Hematopoietic multipotent progenitor cell treated with erythropoietin and hydrocortisone succinate and interleukin-3 and kit ligand, for 8 days (in vitro differentiated cells): ENCODE measurements at regions not wholly inside any gene's neighbourhood (a gene's known extent, or its start where the extent isn't known, plus 50 kb on each side); places are given as distances from the start of the nearest gene placed in this dataset.

Source experiments
- DNase-seq: peaks from one replicate; pipeline ENCODE4 v3.0.0-alpha.2; 2015

DNA sequence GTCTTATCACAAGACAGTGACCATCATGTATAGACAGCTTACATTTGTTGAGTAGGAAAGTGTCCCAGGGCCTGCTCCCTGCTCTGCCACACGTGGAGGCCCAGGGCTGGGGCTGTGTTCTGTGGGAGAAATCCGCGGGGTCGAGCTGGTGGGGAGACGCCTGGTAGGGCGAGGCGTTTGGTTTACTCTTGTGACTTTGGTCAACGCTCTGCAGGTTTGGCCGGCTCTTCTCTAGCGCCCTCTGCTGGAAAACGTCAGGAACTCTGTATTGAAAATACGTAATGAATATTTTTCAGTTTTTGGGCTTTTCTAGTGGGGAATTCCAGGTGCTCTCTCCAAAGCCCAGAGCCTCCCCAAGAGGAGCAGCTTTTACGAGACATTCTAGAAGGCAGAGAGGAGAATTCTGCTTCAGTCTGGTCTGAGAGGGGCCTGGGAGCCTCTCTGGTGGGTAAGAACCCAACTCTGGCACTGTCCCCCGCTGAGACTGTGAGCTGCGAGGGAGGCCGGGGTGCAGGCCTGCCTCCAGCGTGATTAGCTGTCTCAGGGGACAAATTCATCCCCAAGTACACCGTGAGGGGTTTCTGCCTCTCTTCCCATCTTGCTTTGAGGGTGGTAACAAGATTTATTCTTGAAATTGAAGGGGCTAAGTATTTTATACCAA, 112.6 kb upstream of the RALGAPA2 start:
- peak; percentile 71 for DNase-seq

DNA sequence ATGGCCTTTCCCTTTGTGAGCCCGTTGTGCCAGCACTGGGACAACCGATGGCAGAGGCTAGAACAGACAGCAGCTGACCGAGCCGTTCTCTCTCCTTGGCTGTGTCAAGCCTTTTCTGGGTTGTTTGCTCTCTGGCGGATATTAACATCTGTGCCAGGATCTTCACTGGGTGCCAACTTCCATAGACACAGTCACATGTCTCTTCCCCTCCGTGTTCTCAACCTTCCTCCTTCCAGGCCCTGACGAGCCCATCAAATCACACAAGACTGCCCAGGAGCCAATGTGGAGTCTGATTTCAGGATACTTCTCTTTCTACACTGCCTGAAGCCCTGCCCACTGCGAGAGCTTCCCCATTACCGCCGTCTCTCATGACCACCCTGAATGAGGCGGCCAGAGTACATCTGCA, 111.0 kb upstream of the RALGAPA2 start:
- no peak for DNase-seq

DNA sequence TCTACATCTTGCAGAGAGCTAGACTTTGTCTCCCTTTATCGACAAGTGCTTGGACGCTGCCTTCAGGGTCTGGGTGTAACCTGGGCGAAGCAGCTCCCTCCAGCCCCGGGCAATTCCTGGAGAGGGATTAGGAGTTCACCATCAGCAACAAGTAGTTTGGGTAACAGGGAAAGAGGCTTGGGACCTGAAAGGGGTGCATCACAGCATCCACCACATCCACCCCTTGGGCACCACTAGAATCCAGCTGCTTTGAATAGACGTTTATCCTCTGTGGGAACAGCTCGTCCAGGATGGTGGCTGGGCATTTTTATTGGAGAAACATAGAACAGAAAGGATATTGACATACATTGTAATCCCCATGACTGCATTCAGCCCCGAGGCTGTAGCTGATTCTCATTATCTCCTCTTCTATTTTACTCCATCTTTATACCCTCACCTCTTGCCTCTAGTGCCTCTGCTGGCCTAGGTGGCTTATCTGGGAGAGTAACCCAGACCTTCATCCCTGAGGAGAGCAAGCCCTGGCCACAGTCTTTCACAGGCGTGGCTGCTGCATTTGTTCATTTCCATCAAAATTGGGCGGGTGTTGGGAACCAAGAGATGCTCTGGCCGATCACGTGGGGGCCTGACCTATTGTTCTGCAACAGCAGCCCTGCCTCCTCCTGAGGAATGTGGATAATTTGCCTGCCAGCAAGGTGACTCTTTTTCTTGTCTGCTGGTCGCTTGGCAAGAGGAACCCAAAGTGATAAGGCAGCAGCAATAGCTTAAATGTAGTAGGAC, 109.2 kb upstream of the RALGAPA2 start:
- DNase-seq: no peak

DNA sequence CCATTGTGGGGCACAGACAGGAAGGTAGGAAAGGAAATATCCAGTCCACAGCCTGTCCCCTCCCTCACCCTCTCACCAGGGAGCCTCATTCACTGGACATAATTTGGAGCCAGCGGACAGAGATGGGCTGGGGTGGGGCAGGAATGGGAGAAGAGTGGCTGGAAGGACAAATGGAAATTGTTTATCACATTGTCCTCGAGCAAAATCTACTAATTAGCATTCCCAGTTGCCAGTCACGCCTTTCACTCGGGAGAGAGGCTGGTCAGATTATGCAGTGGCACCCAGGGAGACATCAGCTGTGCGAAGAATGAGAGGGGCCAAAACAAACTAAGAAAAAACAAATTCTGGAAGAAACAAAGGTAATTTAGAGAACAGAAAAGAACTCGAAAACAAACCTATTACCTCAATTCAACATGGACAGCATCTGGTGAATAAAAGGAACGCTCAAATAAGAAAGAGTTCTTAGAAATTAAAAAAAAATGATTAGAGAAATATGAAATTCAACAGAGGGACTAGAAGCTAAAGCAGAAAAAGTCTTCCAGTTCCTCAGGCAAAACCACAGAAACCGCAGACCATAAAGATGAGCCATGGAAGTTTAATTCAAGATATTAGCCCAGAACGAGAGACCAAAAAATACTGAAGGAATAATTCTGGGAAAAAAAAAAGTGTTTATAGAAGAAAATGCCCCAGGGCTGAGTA, 108.5 kb upstream of the RALGAPA2 start:
- DNase-seq: no peak

DNA sequence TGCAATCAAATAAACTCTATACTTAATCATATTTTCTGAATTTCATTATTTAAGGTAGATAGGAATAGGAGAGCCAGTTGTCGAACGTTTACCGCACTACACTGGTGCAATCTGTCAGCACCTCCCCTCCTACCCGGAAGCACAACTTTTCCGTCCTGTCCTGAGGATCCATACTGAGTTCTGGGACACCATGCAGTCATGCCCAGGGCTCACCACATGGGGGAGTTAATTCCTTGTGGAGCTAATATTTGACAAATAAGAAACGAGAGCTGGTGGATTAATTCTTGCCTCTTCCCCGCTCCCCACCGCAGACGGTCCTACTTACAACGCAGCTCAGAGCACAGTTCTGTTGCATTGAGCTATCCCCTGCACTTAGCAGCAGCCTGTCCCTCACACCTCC, 107.7 kb upstream of the RALGAPA2 start:
- DNase-seq: peak; percentile 32

DNA sequence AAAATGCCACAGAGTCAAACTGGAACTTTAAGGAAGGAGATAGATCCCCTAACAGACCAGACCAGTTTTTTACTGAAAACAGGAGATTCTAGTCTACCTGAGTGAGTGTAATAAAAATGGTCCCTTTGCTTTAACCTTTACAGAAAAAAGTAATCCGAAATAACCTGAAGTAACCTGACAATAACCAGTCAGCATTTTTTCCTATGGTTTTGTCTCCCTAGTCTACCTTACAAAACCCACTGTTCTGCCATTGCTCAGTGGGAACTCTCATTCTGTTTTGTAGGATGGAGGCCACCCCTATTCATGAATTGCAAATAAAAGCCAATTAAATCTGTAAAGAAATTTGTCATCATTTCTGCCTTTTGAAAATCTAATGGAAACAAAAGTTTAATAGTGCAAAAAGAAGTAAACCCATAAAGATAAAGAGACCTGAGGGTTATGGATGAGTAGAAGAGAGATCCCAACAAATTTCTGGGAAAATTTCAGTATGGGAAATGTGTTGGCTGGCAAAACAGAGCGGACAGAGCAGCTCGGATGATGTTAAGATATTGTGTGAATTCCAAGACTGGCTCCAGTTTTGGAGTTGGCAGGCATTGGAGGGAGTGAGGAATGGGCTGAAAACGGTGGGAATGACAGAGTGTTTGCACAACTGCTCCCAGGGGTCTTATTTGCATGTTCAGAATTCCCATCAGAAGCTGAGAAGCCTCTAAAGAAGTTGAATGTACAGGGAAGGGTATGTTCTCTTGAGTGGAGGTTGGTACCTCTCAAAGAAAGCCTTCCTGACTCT, 104.7 kb upstream of the RALGAPA2 start:
- no peak for DNase-seq

DNA sequence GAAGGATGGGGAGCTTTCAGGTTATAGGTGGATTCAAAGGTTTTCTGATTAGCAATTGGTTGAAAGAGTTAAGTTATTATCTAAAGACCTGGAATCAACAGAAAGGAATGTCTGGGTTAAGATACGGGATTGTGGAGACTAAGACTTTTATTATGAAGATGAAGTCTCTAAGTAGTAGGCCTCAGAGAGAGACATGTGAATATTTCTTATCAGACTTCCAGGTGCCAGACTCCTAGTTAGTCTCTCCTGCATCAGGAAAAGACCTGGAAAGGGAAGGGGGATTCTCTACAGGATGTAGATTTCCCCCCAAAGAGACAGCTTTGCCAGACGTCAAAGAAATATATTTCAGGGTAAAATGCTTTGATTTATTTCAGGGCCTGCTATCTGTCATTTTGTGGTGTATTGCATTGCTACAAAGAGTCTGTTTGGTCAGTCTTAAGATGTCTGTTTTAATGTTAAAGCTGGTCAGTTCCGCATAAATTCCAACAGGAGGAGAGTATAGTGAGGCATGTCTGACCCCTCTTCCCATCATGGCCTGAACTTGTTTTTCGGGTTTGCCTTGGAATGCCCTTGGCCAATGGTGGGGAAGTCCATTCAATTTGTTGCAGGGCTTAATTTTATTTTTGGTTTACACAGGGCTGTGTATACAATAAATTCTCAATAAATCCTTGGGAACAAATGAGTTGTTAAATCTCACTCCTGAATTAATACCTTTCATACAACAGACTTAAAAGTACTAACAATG, 103.4 kb upstream of the RALGAPA2 start:
- DNase-seq: no peak

DNA sequence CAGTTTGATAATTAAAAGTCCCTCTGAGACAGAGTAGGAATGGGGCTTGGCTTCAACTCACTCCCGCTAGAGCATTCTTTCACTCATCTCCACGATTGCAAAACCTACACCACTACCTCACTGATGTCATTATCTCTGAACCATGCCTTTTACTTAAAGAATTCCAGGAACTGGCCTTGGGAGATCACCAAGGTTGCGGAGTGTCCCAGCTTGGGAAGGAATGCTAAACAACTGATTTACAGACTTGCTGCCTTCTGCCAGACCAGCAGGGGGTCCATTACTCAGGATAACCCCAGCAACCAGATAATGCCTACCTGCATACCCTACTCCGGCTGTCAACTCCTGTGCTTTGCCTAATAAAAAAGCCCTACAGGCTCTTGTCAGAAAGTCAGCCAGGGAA, 102.2 kb upstream of the RALGAPA2 start:
- no peak for DNase-seq

DNA sequence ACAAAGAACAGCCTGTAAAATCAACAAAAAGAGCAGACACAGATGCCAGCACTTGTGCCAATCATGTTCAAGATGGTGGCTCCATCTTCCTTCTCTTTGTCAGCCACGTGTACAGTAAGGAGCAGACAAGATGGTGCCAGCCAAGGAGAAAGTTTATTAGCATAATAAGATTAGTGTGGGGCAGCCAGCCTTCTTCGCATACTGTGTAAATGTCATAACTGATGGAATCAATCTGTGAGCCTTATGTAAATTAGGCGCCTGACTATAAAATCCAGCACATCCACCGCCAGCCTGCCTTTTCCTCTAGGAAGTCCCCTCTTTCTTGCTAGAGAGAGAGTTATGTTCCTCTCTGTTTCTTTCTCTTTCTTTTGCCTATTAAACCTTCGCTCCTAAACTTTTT, 99.7 kb upstream of the RALGAPA2 start:
- no peak for DNase-seq

DNA sequence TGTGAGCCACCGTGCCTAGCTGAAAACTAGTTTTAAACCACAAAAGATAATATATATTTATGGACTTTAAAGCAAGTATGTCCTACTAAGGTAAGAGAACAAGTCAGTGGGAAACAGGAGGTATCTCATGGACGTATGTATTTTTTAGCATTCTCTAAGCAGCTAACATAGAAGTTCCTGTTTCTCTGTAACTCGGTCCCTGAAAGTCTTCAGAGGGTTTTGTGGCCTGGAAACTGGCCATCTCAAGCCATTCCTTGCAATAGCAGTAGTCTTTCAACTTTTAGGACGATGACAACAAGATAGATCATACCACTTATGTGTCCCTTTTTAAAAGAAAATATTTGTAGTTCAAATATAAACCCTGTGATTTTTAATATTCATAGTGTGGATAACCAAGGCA, 95.6 kb upstream of the RALGAPA2 start:
- DNase-seq: no peak

DNA sequence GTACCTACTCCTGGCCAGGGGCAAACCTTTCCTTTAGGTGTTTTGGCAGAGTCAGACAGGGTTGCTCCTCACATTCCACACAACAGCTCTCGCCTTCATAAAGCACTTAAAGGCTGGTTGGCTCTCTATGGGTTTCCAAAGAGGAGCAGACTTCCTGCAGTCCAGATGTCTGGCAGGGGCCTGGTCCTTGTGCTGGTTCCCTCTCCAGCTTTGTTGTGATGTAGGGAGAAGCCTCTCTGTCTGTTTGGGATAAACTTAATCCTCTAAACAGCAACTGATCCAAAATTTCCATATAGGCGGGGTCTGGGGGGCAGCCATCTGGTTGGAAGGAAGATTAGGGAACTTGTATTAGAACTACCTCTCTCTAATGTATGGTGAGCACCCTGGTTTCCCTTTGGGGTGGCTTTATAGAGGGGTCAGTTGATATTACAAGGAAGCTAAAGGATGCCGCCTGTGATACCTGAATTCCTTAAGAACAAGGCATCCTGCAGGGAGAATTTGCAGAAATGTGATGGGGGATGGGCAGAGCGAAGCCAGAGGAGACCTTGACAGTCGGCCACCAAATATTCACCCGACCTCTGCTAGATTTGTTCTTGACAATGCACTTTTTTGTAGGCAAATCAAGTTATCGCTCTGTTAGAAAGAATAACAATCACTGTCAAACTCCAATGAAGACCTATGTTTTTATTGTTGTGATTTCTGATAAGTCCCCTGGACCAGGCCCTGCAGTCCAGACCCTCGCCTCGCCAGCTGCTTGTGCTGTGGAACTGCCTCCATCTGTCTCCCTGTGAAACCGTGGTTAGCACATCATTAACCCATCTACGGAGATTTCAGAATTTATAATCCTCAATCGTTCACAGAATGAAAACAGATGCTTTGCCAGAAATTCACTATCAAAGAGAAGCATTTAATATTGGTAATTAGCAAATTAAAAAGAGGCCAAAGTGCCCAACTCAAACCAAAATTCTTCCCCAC, 94.0 kb upstream of the RALGAPA2 start:
- DNase-seq: no peak

DNA sequence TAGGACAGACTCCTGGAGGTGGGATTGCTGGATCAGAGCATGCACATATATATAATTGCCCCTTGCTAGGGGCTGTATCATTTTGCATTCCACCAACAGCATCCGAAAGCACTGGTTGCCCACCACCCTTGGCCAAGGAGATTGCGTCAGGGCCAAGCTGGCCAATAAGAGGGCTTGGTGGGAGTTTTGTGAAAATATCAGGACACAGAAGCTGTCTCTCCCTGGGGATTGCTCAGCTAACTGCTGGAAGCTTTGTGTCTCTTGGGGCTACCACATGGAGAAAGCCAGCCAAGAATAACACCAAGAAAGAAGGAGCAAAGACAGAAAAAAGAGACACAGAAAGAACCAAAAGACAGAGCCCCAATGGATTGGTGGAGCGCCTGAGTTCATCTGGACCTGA, 90.6 kb upstream of the RALGAPA2 start:
- no peak for DNase-seq

DNA sequence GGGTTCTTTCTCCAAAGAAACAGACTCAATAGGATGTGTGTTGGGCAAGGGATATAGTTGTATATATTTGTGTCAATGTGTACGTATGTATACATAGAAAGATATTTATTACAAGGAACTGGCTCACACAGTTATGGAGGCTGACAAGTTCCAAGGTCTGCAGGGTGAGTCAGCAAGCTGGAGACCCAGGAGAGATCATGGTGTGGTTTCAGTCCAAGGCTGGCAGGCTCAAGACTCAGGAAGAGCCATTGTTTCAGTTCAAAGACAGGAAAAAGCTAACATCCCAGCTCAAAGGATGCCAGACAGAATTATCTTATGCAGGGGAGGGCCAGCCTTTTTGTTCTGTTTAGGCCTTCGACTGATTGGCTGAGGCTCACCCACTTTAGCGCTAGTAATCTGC, 89.9 kb upstream of the RALGAPA2 start:
- no peak for DNase-seq

DNA sequence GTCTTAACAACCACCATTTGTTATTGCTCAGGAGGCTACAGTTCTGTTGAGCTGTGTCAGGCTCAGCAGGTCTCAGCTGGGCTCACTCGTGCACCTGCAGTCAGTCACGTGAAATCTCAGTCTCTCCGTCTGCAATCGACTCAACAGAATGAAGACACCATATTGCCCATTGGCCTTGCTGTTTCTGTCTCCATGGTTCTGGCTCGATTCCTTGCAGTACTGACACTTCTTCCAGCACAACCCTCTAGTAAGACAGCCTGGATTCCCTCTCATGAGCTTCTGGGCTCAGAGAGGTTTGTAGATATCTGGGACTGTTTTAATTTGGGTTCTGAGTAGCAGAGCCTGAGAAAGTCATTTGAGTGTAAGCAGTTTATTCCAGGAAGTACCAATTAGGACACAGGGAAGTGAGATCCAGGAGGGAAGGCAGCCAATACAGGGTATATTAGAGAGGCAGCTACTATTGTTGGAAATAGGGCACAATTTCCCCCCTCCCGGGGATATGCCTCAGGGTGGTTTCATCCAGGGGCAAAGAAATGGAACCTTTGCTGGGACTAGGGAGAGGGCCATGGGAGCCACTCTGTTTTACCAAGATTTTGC, 87.4 kb upstream of the RALGAPA2 start:
- no peak for DNase-seq

DNA sequence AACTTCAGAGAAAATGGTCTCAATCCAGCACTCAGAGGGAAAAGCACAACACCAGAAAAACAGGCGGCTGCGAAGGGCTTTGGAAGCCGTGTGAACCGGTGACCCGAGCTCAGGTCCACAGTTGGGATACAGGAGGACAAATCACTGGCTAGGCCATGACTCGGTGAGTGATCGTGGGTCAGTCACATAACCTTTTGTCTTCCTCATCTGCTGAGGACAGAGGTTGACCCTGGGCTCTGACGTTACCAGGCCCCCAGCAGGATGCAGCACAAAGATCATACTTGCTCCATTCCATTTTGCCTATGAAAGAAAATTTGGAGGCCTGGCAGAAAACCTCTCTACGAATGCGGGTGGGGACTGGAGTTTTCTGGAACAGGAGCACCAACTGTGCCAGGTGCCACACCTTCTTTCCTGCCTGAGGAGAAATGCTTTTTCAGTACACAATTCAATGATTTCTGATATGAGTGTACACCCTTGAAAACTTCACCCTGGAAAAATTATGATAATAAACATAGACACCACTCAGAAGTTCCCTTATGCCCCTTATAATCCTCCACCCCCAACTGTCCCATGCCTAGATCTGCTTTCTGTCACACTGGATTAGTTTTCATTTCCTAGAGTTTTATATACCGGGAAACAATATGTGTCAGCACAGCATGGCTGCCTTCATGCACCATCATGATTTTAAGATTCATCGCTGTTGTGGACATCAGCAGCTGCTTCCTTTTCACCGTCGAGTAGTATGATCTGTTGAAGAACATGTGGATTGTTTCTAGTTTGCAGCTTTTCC, 85.3 kb upstream of the RALGAPA2 start:
- no peak for DNase-seq

DNA sequence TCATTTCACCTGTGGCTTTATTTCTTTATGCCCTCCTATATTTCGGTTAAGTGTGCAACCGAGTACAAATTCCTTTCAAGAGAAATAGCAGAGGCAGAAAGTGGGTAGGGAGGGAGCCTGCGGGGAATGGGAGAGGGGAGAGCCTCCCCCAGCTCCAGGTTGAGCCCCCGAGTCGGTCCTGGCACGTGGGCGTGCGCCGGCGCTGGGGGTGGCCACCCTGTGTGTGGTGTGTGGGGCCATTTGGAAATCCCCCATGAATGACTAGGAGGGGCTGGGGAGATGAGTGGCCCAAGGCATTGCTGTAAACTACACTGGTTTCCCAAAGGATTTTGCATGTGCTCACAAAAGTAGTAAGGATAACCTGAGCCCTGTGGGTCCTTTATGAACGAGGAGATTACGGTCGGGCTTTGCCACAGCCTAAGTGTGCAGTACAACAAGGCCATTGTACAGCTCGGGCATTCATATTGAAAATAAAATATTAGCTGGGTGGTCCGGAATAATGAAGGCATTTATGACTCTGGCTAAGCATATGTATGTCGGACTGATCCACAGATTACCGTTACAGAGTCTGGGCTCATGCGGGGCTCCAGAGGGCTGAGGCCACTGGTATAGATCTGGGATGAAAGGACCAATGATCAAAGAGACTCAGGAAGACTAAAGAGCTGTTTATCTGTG, 84.5 kb upstream of the RALGAPA2 start:
- no peak for DNase-seq

DNA sequence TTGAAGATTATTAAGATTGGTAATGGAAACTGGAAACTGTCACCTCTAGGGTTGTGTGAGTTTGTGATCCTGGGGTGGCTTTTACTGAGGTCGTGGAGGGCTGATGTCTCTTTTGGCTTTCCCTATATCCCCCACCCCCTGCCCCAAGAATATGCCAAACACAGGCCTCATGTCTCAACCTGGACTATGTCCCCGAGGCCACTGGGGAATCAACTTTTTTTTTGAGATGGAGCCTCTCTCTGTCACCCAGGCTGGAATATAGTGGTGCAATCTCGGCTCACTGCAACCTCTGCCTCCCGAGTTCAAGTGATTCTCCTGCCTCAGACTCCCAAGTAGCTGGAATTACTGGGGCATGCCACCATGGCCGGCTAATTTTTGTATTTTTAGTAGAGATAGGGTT, 83.3 kb upstream of the RALGAPA2 start:
- no peak for DNase-seq

DNA sequence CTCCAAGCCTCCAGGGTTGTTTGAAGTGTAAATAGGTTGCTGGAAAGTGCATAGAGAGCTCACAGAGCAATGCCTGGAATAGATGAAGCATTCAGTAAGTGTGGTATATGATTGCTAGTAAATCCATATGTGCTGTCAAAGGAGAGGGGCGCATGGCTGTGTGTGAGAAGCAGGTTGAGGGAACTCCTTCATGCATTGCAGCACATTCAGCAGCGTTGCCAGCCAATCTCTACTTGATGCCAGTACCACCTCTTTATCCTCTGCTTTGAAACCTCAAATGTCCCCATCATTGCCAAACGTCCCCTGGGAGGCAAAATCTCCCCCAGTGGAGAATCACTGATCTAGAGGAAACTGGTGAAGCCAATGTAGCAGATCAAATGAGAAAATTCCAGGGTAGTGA, 82.7 kb upstream of the RALGAPA2 start:
- DNase-seq: no peak

DNA sequence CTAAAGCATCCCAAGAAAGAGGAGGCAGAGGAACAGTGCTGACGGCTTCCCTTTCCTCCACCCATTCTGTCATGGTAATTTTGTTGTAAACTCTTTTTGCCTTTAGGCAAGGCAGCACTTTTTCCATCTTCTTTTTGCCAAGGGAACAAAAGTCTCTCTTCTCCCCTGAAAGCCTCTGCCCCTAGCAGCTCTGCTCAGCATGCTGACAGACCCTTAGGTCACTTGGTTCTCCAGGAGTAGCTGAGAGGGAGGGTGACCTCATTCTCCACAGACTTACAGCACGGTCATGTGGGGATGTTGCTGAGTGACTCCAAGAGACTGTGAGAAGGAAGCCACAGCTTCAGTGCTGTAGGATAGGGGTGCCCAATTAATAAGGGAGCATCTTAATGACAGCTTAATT, 81.1 kb upstream of the RALGAPA2 start:
- DNase-seq: no peak
